ENCODE measurements at regions not wholly inside any gene's neighbourhood (a gene's known extent, or its start where the extent isn't known, plus 50 kb on each side); places are given as distances from the start of the nearest gene placed in this dataset.
A peak's percentile ranks its signal among the peaks of the same experiment; 100 is the strongest.

DNA sequence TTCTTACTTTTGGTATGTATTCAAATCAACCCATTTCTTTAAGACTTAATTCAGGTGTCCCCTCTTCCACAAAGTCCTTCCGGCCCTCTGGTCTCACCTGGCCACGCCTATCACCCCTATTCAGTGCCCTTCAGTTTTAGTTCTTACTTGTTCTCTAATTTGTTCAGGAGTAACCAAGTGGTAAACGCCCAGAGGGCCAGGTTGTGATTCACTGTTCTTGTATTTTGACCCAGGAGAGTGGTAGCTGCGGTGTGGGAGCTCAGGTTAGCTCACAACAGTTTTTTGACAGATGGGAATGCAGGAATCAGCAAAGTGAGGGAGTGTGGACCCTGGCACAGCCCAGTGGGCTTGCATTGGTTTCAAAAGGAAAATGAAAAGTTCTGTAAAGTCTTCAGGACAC lies 81.7 kb upstream of the RIPOR2 start:
- no peaks in the 10 kb centered on the region for H3K9me3 ChIP-seq
- peaks cover 40% of the 10 kb centered on the region for H3K4me1 ChIP-seq
- no peak overlapping the region for H3K4me3 ChIP-seq
- intact Hi-C loops (cut with DNase I) = loop anchor here (10.0 kb wide), 1 partner anchor 163 kb away; no protein-coding TSS in a partner anchor
- TF ChIP-seq, protein P1, sequence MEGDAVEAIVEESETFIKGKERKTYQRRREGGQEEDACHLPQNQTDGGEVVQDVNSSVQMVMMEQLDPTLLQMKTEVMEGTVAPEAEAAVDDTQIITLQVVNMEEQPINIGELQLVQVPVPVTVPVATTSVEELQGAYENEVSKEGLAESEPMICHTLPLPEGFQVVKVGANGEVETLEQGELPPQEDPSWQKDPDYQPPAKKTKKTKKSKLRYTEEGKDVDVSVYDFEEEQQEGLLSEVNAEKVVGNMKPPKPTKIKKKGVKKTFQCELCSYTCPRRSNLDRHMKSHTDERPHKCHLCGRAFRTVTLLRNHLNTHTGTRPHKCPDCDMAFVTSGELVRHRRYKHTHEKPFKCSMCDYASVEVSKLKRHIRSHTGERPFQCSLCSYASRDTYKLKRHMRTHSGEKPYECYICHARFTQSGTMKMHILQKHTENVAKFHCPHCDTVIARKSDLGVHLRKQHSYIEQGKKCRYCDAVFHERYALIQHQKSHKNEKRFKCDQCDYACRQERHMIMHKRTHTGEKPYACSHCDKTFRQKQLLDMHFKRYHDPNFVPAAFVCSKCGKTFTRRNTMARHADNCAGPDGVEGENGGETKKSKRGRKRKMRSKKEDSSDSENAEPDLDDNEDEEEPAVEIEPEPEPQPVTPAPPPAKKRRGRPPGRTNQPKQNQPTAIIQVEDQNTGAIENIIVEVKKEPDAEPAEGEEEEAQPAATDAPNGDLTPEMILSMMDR (IDR thresholded peaks at IDR 0.05) = no peak
- DNase-seq (no peak), ATAC-seq (peak; percentile 79 to 85)
- peak overlapping the region; percentile 66 for H3K27ac ChIP-seq
- H3K27me3 ChIP-seq (ENCODE audit: low read depth) = no peaks in the 10 kb centered on the region
- H3K36me3 ChIP-seq = no peaks in the 10 kb centered on the region

DNA sequence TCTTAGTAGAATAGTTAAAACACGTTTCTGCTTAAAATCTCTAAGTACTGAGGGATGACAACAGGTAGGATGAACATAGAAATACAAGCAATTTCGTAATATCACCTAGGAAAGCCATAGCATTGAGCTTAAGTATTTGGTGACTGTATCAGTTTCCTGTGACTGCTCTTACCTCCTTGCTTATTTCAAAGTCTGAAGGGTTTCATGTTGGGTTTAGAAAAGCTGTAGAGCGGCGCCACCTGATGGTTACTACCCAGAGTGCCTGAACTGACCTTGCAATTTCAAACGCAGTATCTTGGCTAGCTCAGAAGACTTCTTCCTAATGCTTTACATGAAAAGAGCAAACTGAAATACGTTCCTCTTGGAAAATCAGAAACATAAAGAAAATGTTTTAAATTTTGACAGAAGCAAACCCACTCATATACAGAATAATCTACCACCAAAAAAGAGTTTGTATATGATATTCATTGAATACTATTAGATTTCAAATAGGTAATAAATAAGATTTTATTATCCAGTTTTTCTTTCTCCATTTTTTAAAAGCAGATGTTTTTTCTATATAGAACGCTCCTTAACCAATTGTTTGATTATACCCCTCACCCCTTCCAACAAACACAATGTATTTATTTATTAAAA lies 82.3 kb upstream of the RIPOR2 start:
- Histone ChIP-seq H3K9me3 (no peaks in the 10 kb centered on the region), H3K4me1 (peaks cover 40% of the 10 kb centered on the region), H3K27me3 (ENCODE audit: low read depth) (no peaks in the 10 kb centered on the region), H3K4me3 (no peak overlapping the region), H3K27ac (peak overlapping the region; percentile 66), H3K36me3 (no peaks in the 10 kb centered on the region)
- TF ChIP-seq, protein P1 (IDR thresholded peaks at IDR 0.05) = peak; percentile 67
- DNase-seq = peak; percentile 87
- intact Hi-C loops (cut with DNase I) = loop anchor here (10.0 kb wide), 1 partner anchor 163 kb away; no protein-coding TSS in a partner anchor
- peak; percentile 86 to 91 for ATAC-seq

DNA sequence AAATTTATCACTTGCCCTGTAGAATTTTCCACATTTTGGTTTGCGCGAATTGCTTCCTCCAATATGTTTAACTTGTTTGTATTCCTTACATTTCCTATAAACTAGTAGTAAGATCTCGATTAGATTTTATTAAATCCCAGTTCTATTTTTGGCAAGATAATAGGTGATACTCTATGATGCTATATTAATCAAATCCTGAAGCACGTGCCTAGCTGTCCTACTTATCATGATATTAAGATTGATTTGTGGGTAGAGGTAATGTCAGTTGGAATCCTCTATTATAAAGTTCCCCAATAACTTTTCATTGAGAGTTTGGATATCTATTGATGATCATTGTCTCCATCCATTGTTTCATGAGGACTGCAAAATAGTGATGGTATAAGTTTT lies 82.8 kb upstream of the RIPOR2 start:
- no peak overlapping the region for H3K27ac ChIP-seq
- H3K36me3 ChIP-seq = no peaks in the 10 kb centered on the region
- no peaks in the 10 kb centered on the region for H3K9me3 ChIP-seq
- peaks cover 39% of the 10 kb centered on the region for H3K4me1 ChIP-seq
- TF ChIP-seq, protein P1 (IDR thresholded peaks at IDR 0.05) = no peak
- DNase-seq = no peak
- intact Hi-C loops (cut with DNase I) = loop anchor here (10.0 kb wide), 1 partner anchor 164 kb away; no protein-coding TSS in a partner anchor
- no peaks in the 10 kb centered on the region for H3K27me3 ChIP-seq (ENCODE audit: low read depth)
- H3K4me3 ChIP-seq = no peak overlapping the region
- ATAC-seq = no peak

DNA sequence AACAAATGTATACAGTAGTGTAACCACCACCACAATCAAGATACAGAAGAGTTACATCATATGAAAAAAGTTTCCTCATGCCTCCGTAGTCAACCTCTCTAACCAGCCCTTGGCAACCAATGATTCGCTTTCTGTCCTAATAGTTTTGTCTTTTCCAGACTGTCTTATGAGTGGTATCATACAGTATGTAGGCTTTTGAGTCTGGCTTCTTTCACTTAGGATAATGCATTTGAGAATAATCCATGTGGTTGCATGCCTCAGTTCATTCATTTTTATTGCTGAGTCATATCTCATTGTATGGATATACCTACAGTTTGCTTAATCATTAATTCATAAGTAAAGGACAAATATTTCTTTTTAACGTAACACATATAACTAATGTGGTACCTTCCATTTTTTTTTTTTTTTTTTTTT lies 86.4 kb upstream of the RIPOR2 start:
- Histone ChIP-seq H3K9me3 (no peaks in the 10 kb centered on the region), H3K4me3 (no peak overlapping the region), H3K27ac (no peak overlapping the region), H3K27me3 (ENCODE audit: low read depth) (no peaks in the 10 kb centered on the region), H3K36me3 (no peaks in the 10 kb centered on the region), H3K4me1 (peaks cover 15% of the 10 kb centered on the region)
- TF ChIP-seq, protein P1 (IDR thresholded peaks at IDR 0.05) = no peak
- intact Hi-C loops (cut with DNase I) = no loop called here
- ATAC-seq (no peak), DNase-seq (no peak)

DNA sequence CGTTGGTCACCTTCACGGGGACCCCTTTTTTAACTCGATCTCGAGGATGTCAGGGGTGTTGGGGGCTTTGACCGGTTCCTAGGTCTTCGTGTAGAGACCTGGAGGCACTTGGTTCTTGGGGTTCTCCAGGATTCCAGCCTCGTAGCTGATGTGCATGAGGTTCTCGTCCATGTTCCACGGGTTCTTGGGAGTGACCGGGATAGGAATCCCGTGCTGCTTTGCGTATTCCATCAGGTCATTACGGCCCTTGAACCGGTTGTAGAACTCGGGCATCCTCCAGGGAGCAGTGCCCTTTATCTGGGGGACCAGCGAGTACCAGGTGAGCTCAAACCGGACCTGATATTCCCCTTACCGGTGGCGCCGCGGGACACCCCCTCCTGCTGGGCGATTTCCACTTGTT lies 88.0 kb upstream of the RIPOR2 start:
- TF ChIP-seq, protein P1 (IDR thresholded peaks at IDR 0.05) = no peak
- Histone ChIP-seq H3K9me3 (no peaks in the 10 kb centered on the region), H3K4me1 (peaks cover 15% of the 10 kb centered on the region), H3K36me3 (no peaks in the 10 kb centered on the region), H3K4me3 (no peak overlapping the region), H3K27me3 (ENCODE audit: low read depth) (no peaks in the 10 kb centered on the region), H3K27ac (no peak overlapping the region)
- intact Hi-C loops (cut with DNase I) = no loop called here
- DNase-seq (no peak), ATAC-seq (no peak)
